GM21526 (cell line): ENCODE measurements at regions not wholly inside any gene's neighbourhood (a gene's known extent, or its start where the extent isn't known, plus 50 kb on each side); places are given as distances from the start of the nearest gene placed in this dataset.

ENCODE experiments used
- ATAC-seq: cut with Tn5 transposase; IDR thresholded peaks from one replicate; pipeline ENCODE4 v1.9.1; 2021; ENCODE audit warnings: moderate library complexity; ENCODE audit not compliant: unreplicated experiment, low FRiP score

- no peak for ATAC-seq
These were observed 139.0 kb upstream of the ETAA1 start for GRCh38 chr2:67258122-67258521.

DNA sequence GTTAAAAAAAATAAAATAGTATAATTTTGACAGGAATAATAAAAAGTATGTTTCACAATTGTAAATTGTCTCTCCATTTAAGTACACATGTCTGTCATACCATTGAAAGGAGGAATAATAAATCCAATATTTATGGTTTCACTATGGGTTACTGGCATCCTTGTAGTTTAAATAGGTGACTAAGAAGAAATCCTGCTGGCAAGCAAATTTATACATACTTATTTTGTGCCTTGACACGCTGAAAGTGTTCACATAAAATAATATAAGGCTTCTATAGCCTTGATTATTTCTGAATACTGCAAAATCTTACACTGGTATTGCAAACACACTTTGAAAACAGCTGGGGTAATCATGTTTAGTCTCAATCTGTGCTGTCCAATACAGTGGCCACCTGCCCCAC lies 138.3 kb upstream of the ETAA1 start:
- no peak for ATAC-seq

DNA sequence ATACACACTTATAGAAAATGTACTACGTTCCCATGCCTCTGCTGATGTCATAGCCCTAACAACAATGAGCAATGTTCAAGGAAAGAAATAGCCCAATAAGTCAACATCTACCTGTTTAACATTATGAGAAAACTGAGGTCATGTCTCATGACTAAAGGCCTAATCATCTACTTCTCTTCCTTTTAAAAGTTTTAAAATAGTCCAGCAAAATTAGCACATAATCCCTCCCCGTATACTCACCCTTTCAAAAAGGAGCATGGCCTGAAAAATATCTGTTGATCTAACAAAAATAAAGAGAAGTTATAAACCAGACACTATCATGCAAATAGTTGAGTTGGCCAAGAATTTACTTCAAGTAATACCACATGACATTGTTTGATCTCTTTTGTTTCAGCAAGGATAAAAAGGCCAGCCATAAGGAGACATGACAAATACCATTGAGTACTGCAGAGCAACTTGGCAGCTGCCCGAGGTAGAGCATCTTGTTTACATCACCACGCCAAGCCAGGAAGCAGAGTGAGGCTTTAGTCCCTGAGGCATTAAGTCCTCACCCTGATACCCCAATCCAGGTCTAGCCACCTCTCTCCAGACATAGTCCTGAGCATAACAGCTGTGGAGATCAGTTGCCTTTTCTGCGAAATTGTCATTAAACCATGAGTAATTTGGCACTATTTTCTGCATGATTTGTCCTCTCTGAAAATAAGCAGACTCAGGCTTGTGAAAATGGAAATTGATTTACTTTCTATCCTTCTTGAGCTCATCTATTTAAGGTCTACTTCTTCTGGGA lies 137.4 kb upstream of the ETAA1 start:
- no peak for ATAC-seq

GRCh38 chr2:67260343-67261277 lies 136.5 kb upstream of the ETAA1 start:
- ATAC-seq, result no peak

DNA sequence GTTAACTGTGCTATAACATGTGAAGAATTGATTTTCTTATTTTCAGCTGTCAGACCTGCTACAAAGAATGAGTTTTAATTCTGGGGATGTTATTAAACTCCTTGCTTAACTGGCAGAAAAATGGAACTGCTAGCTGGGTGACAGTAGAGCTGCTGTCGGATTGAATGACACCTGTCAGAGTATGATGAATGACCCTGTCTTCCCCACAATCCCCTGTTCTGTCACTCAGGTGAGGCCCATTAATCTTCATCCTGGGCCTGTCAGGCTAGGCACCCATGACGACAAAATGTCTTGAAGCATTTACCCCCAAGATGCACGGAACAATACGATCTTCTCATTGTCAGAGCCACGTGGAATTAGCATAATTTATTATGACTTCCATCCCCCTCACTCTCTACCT lies 129.9 kb upstream of the ETAA1 start:
- no peak for ATAC-seq

DNA sequence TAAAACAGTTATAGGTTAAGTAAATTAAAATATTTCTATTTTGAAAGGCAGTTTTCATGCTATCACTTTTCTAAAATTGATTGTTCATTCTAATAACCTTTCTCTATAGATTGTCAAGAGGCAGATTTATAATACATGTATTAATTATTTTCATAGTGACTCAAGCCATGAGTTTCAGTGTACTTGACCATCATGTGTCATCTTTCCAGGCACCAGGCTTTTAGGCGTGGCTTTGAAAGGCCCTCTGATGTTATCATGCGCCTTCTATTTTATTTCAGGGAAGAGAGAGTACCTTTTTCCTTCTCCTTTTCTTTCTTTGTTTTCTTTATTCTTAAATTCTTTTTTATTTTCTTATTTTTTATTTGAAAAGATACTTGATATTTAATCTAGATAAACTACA lies 128.3 kb upstream of the ETAA1 start:
- ATAC-seq, result no peak

DNA sequence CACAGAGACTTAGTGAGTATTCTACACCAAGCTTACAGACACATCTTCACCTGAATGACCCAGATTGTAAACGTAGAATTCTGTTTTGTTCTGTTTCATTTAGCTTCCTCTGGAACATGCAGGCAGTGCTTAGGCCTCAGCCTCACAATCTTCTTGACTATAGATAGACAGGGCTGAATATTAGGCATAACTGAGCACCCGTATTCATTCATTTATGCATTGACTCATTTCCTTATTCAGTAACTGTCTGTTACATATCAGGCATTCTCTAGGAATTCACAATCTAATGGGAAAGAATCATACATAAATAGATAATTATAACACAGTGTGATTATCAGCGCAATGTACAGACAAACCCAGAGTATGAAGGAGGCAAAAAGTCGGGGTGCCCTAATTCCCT lies 124.9 kb upstream of the ETAA1 start:
- ATAC-seq, result no peak

GRCh38 chr2:67277450-67277849 lies 119.7 kb upstream of the ETAA1 start:
- no peak for ATAC-seq

GRCh38 chr2:67281101-67281500 lies 116.0 kb upstream of the ETAA1 start:
- ATAC-seq, result no peak

DNA sequence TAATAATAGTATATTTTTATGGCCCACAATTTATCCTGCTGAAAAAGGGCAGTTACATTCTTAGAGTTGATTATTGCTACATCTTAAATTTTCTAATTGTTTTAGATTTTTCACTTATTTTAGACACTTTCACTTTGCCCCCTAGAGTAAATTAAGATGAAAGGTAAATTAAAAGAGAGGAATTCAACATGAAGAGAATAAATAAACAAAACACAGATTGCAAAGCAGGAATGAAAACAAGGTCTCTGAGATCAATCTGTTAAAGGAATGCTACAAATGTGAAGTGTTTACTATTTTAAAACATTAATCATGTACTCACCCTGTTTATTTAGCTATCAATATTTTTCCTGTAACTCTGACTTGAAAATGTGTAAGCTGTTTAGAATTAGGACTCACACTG lies 113.5 kb upstream of the ETAA1 start:
- no peak for ATAC-seq

DNA sequence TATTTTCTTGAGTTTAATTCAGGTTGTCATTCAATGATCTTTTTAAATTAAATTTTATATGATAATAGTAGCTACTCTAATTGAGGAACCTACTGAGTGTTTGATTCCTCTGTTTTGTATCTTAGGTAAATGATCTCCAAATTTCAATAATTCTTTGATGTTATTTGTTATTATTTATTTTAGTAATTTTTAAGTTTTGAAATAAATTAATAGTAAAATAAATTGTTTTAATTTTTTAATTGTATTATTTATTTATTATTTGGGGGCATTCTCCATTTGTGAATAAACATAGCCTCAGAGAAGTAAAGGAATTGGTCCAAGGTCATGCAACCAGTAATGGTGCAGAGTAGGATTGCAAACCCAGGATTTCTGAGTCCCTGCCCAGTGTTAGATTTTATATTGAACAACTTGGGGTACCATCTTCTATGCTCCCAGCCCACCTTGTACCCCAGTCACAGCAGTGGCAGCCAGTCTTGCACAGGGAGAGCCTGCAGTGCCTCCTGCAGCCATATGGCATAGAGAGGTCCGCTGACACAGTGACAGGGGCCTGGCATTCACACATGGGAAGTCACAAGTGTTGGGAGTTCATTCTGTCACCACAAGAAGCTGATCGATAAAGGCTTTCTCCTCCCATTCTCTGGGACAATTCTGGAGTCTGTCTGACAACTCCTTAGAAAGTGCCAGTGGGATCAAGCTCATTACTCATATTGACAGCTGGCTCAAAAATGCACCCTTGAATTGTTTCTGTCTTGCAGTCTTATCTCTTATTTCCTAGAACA lies 110.0 kb upstream of the ETAA1 start:
- no peak for ATAC-seq

- ATAC-seq, result no peak
These were observed 107.9 kb upstream of the ETAA1 start for GRCh38 chr2:67289271-67289670.

GRCh38 chr2:67289921-67290371 lies 107.2 kb upstream of the ETAA1 start:
- no peak for ATAC-seq

- ATAC-seq, result no peak
These were observed 106.5 kb upstream of the ETAA1 start for GRCh38 chr2:67290451-67291290.

DNA sequence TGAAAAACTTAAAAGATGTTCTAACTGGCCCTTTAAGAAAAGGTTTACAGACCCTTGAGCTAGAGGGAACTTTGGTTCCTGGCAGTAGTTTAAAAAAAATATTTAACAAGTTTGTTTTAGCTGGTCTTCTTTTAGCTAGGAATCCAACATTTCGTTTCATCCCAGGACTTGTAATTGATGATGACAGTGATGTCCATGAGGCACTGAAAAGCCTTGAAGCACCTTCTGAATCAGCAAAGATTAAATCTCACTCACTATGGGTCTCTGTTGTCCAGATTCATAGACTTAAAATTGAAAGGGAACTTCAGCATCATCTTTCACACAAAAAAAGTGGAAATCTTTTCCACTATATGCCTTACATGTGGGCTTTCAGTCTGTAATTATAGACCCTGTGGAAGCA lies 102.9 kb upstream of the ETAA1 start:
- no peak for ATAC-seq

DNA sequence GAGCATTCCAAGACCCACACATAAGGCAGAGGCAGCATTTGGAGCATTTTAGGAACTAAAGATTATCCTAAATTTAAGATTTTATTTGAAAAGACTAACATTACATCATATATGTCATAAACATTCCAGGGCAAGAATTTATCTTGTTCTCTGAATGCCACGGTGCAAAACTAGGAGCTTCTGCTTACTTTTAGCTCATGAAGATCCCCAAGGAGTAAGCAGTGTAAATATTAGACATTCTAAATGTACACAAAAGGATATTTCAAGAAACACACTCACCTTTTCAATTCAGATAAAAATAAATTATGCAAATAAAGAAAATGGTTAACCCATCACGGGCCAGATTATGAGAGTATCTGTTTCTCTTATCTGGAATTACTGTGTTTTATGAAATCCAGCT lies 101.7 kb upstream of the ETAA1 start:
- no peak for ATAC-seq

DNA sequence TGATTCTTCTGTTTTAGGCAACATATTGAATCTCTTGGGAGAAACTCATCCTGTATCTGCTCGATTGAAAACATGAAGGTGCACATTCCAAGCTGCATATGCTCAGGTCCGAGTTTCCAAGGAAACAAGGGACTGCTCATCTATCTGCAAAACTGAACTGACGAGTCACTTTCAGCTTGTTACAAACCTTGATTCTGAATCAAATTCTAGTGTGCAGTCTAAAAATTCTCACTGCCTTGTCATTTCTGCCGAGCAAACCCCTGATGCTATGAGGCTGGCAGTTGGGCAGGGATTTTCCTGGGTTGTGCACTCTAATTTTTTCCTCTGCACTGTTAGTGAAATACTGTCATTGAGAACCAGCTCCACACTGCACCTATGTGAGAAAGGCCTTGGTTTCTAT lies 101.3 kb upstream of the ETAA1 start:
- no peak for ATAC-seq

- no peak for ATAC-seq
These were observed 92.7 kb upstream of the ETAA1 start for GRCh38 chr2:67304300-67304890.

DNA sequence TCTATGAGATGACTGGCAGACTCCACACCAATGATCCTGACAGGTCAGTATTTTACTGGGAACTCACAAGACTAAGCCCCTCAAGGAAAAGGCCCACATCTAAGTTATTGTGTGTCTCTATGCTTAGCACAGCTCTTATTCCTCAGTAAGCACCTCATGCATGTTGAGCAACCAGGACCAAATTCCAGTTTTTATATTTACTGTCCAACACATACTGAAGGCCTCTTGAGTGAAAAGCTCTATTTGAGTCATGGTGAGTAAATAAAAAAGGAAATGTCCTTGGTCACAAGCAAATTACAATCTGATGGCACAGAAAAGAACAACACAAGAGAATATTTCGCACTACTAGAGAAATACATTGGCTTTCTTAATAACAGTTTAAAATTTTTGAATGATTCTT lies 87.9 kb upstream of the ETAA1 start:
- no peak for ATAC-seq

- no peak for ATAC-seq
These were observed 85.6 kb upstream of the ETAA1 start for GRCh38 chr2:67311536-67311935.
